Transverse colon (tissue), 3 donors: ENCODE measurements at regions not wholly inside any gene's neighbourhood (a gene's known extent, or its start where the extent isn't known, plus 50 kb on each side); places are given as distances from the start of the nearest gene placed in this dataset.

Experiments used
- POLR2A ChIP-seq: fragments of 450-650 bp; IDR thresholded peaks from one replicate; pipeline ENCODE4 v1.6.1; 2016; ENCODE audit warnings: antibody characterized with exemption, mild to moderate bottlenecking, moderate library complexity
- POLR2AphosphoS5 ChIP-seq, 3 donors: sonication (generic); formaldehyde crosslinking; IDR thresholded peaks; one replicate each; pipeline ENCODE4 v1.6.1; 2016; ENCODE audit warnings: antibody characterized with exemption in 3 of 3

DNA sequence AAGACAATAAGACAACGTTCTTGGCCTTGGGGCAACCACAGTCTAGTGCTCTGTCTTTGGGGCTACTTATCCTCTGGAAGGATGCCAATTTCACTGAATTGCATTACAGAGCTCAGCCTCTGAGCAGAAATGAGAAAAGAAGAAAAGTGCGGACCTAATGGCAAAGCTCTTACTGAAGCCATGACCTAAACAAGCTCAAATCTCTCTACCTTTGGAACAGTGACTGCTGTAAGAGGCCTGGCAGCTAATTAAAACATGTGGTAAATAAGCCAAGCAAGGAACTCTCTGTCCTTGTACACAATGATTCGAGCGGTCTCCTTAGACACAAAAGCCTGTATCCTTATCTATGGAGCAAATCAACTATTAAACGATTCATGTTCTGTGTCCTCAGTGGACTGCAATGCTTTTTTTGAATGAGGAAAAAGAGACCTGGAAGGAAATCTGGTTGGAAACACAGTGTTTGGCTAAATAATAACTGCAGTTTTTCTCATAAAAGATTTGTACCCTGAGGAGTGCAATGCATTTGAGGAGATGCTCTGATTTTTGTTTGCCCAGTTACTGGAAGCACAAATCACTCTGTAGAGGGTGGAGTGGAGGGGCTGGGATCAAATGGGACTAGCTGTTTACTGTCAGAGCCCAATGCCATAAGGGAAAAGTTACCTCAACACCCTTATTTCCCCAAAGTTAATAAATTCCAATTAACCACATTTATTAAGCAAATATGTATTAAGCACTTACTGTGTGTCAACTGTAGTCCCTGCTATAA, 113.9 kb downstream of the NDUFA12 start:
- no peak for TF ChIP-seq POLR2A
- TF ChIP-seq POLR2AphosphoS5 (IDR thresholded peaks at IDR 0.05) = no peak
